Fibroblast of skin of scalp (primary cell): ENCODE measurements at regions not wholly inside any gene's neighbourhood (a gene's known extent, or its start where the extent isn't known, plus 50 kb on each side); places are given as distances from the start of the nearest gene placed in this dataset.

Source experiments
- DNase-seq: peaks from one replicate; pipeline ENCODE4 v3.0.0-alpha.2; 2013

- DNase-seq = no peak
Observed at GRCh38 chr7:131896165-131896863, 339.9 kb upstream of the PODXL start.

DNA sequence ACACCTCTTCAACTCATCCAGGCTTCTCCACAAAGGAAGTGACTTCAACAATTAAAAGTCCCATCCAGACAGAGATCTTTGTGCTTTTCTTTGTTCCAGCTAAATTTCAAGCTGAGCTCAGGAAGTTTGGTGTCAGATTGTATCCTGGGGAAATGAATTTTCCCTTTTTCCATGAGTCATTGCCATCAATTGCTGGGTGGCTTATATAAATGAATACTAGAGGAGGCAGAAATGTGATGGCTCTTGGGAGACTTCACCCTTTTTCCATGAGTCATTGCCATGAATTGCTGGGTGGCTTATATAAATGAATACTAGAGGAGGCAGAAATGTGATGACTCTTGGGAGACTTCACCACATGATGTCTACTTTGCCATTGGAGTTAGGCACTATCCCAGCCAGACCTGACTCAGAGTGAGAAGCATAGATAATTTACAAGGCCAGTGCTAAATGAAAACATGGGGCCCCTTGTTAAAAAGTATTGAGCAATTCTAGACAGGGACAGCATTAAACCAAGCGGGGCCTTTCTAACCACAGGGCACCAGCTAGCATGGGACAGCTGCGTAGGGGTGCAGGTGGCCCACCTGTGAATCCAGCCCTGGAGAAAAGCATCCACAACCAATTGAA is 339.2 kb upstream of the PODXL start:
- DNase-seq = peak; percentile 99

DNA sequence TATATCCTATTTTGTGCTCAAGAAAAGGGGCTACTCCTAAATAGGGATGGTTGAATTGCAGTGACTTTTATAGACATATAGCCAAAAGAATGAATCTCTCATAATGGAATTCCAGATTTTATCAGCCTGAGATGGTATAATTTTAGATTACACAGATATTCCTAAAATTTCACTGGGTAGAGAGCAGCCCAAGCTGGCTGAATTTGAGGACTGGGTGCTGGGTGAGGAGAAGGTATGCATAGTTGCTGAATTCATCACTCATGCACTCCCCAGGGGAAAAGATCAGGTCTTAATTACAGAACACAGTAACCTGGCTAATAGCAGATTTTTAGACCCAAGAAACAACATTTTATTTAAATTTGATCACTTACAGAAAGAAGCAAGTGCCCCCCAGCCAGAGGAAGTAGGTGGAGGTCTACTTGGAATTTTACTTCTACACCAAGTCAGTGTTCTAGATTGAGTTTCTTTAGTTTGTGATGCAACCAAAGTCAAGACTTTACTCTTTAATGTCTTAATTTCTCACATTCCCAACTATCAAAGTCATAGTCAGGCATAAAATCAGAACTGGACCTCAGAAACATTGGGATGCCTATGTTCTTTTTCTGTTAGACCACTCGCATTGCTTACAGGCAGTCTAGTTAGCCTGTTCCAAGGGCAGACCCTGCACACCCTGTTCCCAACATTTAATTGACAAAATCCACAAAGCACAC is 337.4 kb upstream of the PODXL start:
- DNase-seq = peak; percentile 82

GRCh38 chr7:131890176-131890575 is 333.7 kb upstream of the PODXL start:
- no peak for DNase-seq

DNA sequence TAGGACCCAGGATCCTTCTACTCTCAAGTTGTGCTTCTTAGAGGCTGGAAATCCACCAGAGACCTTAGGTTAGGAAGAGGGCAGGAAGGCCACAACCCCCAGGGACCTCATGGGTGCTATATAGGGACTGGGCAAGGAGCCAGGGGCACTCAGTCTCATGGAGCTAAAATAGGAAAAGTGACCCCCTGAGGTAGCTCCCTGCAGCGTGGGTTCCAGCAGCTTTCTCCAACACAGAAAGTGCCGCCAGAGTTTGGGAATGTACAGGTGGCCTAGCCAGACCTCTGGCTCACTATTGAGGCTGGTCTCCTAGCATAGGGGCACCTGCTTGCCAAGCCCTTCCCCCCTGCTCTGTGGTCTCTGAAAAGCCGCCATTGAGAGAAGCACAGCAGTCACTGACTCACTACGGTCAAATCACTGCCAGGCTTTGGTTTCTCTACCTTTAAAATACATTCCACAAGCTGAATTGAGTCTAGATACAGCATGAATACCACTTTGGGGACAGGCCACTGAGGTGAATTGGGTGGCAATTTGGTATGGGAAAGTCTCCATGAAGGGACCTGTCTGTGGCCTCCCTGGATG is 333.2 kb upstream of the PODXL start:
- DNase-seq = no peak

DNA sequence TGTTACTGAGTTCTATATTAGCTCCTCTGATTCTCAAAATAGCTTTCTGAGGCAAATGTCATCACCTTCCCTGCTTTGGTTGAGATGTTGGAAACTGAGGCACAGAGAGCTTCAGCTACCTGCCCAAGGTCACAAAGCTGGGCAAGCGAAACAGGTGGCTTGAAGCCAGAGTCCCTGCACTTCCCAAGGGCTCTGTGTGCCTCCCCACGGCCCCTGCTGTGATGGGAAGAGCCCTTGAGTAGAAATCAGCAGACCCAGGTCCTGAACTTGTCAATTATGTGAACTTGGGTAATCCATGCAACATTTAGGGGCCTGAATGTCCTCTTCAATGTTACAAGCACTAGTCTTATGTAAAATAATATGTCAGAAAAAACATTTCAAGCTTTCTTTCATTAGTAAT is 327.3 kb upstream of the PODXL start:
- DNase-seq = no peak

- no peak for DNase-seq
Observed at GRCh38 chr7:131883196-131883595, 326.8 kb upstream of the PODXL start.

GRCh38 chr7:131882321-131882720 is 325.9 kb upstream of the PODXL start:
- DNase-seq = no peak

GRCh38 chr7:131880078-131880477 is 323.6 kb upstream of the PODXL start:
- no peak for DNase-seq

GRCh38 chr7:131879424-131879823 is 323.0 kb upstream of the PODXL start:
- no peak for DNase-seq

- DNase-seq = no peak
Observed at GRCh38 chr7:131878777-131879176, 322.3 kb upstream of the PODXL start.

GRCh38 chr7:131873581-131873980 is 317.2 kb upstream of the PODXL start:
- DNase-seq = no peak

DNA sequence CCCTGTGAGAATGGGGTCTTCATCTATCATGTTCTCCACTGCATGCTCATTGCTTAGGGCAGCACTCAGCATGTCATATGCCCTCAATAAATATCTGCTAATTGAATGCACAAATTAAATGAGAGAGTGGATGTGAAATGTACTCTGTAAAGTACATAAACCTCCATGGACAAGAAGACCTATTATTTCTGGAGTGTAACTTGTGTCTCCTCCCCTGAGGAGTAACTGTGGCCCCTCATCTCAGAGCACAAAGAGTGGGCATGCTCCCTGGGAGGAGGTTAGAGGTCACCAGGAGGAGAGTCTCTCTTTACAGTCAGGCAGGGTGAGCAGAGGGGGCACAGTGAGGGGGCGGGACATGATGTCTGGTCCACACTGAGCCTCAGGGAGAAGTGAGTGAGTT is 313.6 kb upstream of the PODXL start:
- no peak for DNase-seq

GRCh38 chr7:131869169-131869844 is 312.9 kb upstream of the PODXL start:
- DNase-seq = no peak

DNA sequence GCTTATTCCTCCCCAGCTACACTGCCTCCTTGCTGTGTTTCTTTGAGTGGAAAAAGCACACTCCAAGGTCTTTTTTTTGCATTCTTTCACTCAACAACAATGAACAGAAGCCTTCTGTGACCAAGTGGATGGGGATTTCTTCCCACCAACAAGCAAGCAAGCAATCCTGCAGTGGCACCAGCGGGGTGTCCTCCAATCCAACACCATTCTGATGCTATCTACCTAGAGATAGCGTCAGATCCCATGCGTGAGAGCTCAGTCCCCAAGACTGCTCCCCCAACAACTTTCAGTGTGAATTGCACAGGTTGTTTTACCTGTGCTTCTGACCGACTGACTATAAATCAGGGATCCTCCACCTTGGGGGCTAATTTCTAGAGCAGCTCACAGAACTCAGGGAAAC is 311.0 kb upstream of the PODXL start:
- no peak for DNase-seq

GRCh38 chr7:131865911-131866310 is 309.5 kb upstream of the PODXL start:
- DNase-seq = no peak

- DNase-seq = peak; percentile 72
Observed at GRCh38 chr7:131861620-131862346, 305.4 kb upstream of the PODXL start.

DNA sequence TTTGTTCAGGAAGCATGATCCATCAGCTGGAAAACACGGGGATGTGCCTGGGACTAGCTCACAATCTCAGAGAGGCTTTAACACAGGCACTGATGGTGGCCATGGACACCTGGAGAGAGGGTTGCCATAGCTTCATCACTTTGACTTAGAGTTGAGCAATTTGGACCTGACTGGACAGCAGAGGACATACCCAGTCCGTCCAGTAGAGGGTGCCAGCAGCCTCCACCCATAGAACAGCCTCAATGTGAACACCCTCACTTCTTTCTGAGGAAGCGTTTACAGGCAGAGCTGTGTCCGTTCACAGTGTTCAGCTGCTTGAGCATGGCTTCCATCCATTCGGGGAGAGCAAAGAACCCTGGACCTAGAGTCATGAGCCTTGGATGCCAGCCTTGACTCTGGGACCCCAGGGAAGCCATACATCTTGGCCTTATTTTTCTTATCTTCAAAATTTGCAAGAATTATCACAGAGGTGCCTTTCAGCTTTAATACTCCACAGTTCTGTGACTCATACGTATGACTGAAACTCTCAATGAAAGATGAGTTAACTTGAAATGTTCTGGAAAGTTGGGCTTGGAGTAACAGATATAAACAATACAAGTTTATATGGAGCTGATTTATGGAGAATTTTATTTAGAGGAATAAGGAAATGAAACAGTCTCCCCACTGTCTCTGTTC is 302.9 kb upstream of the PODXL start:
- DNase-seq = peak; percentile 73

- DNase-seq = no peak
Observed at GRCh38 chr7:131858611-131859010, 302.2 kb upstream of the PODXL start.

DNA sequence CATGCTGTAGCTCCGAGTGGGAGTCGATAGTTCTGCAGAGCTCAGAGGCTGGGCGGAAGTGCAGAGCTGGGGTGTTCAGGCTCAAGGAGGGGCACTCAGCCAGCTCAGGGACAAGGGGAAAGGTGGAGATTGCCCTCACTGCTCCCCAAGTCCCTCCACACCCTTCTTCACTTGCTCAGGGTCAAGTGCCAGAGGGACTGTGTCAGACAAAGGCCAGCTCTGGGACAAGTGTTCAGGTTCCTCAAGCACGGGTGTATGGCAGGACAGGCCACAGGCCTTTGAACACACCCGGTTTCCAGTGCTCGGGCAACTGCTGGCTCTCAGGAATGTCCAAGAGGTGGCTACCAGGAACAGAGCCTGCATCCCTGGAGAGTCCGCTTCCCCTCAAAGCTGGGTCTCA is 293.0 kb upstream of the PODXL start:
- no peak for DNase-seq

GRCh38 chr7:131848033-131848432 is 291.6 kb upstream of the PODXL start:
- no peak for DNase-seq
